HEK293 (cell line): ENCODE measurements at regions not wholly inside any gene's neighbourhood (a gene's known extent, or its start where the extent isn't known, plus 50 kb on each side); places are given as distances from the start of the nearest gene placed in this dataset.

Experiments
- CTCF ChIP-seq: fragments of 450-650 bp; formaldehyde crosslinking; IDR thresholded peaks from 2 replicates; pipeline ENCODE4 v1.5.1; 2016; ENCODE audit warnings: missing biosample characterization, missing genetic modification characterization
- GLI2 ChIP-seq: fragments of 450-650 bp; formaldehyde crosslinking; IDR thresholded peaks from 2 replicates; pipeline ENCODE4; 2017; ENCODE audit warnings: missing biosample characterization, missing genetic modification characterization, low read depth, borderline replicate concordance
- KLF1 ChIP-seq: fragments of 450-650 bp; formaldehyde crosslinking; IDR thresholded peaks from 2 replicates; pipeline ENCODE4 v1.5.1; 2016; ENCODE audit warnings: missing biosample characterization, missing genetic modification characterization
- ZFP3 ChIP-seq: fragments of 450-650 bp; formaldehyde crosslinking; IDR thresholded peaks from 2 replicates; pipeline ENCODE4 v1.5.1; 2016; ENCODE audit warnings: low read depth, missing biosample characterization, missing genetic modification characterization
- ZNF449 ChIP-seq: fragments of 450-650 bp; formaldehyde crosslinking; IDR thresholded peaks from 2 replicates; pipeline ENCODE4 v1.5.1; 2017; ENCODE audit warnings: missing biosample characterization, mild to moderate bottlenecking, missing genetic modification characterization, moderate library complexity

GRCh38 chr10:131831561-131831960 lies 69.2 kb upstream of the PPP2R2D start:
- no peak for TF ChIP-seq ZNF449
- TF ChIP-seq GLI2 (tag by site-specific recombination): no peak
- TF ChIP-seq KLF1 (tag by site-specific recombination): no peak
- no peak for TF ChIP-seq CTCF
- no peak for TF ChIP-seq ZFP3
